Stomach (tissue), 8 donors: ENCODE measurements at regions not wholly inside any gene's neighbourhood (a gene's known extent, or its start where the extent isn't known, plus 50 kb on each side); places are given as distances from the start of the nearest gene placed in this dataset.

Experiments used
- DNase-seq, 2 donors: peaks; one replicate each; pipeline versions ENCODE4 v3.0.0 to v3.0.0-alpha.2; 2013 to 2019
- H3K27ac ChIP-seq, 5 donors: fragments of 200-600 bp in 4 of 5; sonication (generic) in 4 of 5; one replicate each; pipeline ENCODE4 v1.5.1; 2013 to 2019; ENCODE audit warnings: mild to moderate bottlenecking in 1 of 5, moderate library complexity in 1 of 5
- H3K27me3 ChIP-seq, 3 donors: fragments of 200-600 bp; sonication (generic); one replicate each; pipeline ENCODE4 v1.5.1; 2017 to 2019; ENCODE audit warnings: mixed run types in 1 of 3
- H3K36me3 ChIP-seq, 4 donors: fragments of 200-600 bp; sonication (generic); 1 replicate in 3 of 4; 2 replicates in 1 of 4; pipeline ENCODE4 v1.5.1; 2016 to 2019
- H3K4me1 ChIP-seq, 4 donors: fragments of 200-600 bp; sonication (generic); one replicate each; pipeline ENCODE4 v1.5.1; 2016 to 2019
- H3K4me3 ChIP-seq, 4 donors: fragments of 200-600 bp; sonication (generic) in 3 of 4; one replicate each; pipeline ENCODE4 v1.5.1; 2016 to 2019; ENCODE audit warnings: mild to moderate bottlenecking in 1 of 4
- H3K9me3 ChIP-seq, 4 donors: fragments of 200-600 bp; sonication (generic); one replicate each; pipeline ENCODE4 v1.5.1; 2016 to 2019
- CTCF ChIP-seq, 7 experiments: fragments of 450-650 bp in 4 of 7; fragments of 200-600 bp in 3 of 7; sonication (generic) in 3 of 7; IDR thresholded peaks; one replicate each; pipeline ENCODE4 v1.5.1; 2016 to 2019; ENCODE audit warnings: antibody characterized with exemption in 7 of 7, control low read depth in 2 of 7, mild to moderate bottlenecking in 1 of 7
- EP300 ChIP-seq: sonication (generic); formaldehyde crosslinking; IDR thresholded peaks from one replicate; pipeline ENCODE4 v1.6.1; 2017; ENCODE audit warnings: antibody characterized with exemption
- POLR2A ChIP-seq, 4 donors: fragments of 450-650 bp; IDR thresholded peaks; one replicate each; pipeline ENCODE4 v1.6.1; 2016; ENCODE audit warnings: antibody characterized with exemption in 4 of 4, control low read depth in 2 of 4, mild to moderate bottlenecking in 1 of 4, moderate library complexity in 1 of 4
- POLR2AphosphoS5 ChIP-seq, 3 donors: sonication (generic); formaldehyde crosslinking; IDR thresholded peaks; one replicate each; pipeline ENCODE4 v1.6.1; 2016; ENCODE audit warnings: antibody characterized with exemption in 3 of 3
- WGBS, 5 donors: extraction: QIAGEN DNeasy Blood & Tissue Kit in 3 of 5; methylation state at CpG; one replicate each; pipeline versions ENCODE4 v1.1.5 to v1.1.7; 2013 to 2018; 5-methylcytosine and 5-hydroxymethylcytosine counted together
- intact Hi-C: fragments of 100-400 bp; cut with DNase I; formaldehyde crosslinking; loops from one replicate; pipeline ENCODE4 v1.15.1; 2023; ENCODE audit warnings: low total_unique reads
- donor health status: healthy with polysubstance abuse.
- donor health status: Bipolar disorder and iron deficiency.
- donor health status: healthy.

GRCh38 chr3:182124716-182125115 is 413.0 kb downstream of the SOX2 start:
- no peak for DNase-seq
- Histone ChIP-seq H3K9me3 (no peaks in the 10 kb centered on the region), H3K27ac (no peak overlapping the region), H3K4me3 (no peak overlapping the region), H3K27me3 (no peaks in the 10 kb centered on the region), H3K4me1 (no peaks in the 10 kb centered on the region), H3K36me3 (no peaks in the 10 kb centered on the region)
- WGBS, 5 donors: 78 to 90% (median 84%) methylated on average over 1 of the region's 1 CpG
- intact Hi-C loops: no loop called here
- TF ChIP-seq POLR2A (IDR thresholded peaks at IDR 0.05): no peak
- no peak for TF ChIP-seq POLR2AphosphoS5 (IDR thresholded peaks at IDR 0.05)
- TF ChIP-seq EP300: no peak
- no peak for TF ChIP-seq CTCF (IDR thresholded peaks at IDR 0.05)

DNA sequence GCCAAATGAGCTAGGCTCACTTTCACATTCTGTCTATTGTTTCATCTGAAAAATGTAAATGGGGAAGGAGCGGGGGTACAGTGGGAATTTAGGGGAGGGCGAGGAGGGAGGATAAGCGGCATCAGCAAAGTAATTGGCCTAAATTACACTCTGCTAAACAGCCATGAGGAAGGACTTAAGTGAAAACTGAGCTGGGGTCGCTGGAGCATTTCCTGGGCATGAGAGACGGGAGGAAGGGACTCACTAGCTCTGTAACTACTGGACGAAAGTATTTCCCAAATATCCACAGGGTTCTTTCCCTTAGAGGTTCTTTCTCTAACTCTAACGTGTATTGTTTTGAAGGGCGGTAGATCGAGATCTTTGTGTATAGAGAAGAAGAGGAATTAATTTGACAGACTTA is 418.0 kb downstream of the SOX2 start:
- Histone ChIP-seq H3K4me3 (no peak overlapping the region), H3K9me3 (no peaks in the 10 kb centered on the region), H3K27me3 (no peaks in the 10 kb centered on the region), H3K36me3 (no peaks in the 10 kb centered on the region), H3K4me1 (no peaks in the 10 kb centered on the region), H3K27ac (no peak overlapping the region)
- DNase-seq: no peak
- TF ChIP-seq EP300 (no peak), POLR2A (IDR thresholded peaks at IDR 0.05) (no peak), CTCF (IDR thresholded peaks at IDR 0.05) (no peak)
- 72 to 88% (median 85%) methylated on average over 9 of the region's 9 CpGs for WGBS, 5 donors
- intact Hi-C loops: no loop called here

DNA sequence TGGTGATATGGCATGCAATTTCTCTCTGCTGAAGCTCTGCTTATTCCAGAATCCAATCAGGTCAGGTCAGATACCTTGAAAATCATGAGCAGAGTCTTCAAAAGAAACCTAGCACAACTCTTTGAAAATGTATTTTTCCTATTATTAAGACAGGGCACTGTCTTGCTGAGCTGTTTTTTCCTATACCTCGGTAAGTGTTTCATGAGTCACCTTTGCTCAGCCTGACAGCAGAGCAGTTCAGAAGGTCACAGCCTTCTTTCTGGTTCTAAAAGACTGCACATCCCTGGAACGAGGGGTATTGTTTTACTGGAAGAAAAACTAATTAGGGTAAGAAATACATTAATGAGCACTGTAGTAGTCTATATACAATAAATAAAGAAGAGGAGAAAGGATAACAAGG is 422.0 kb downstream of the SOX2 start:
- 55 to 79% (median 60%) methylated on average over 2 of the region's 2 CpGs for WGBS, 5 donors

GRCh38 chr3:182135056-182135455 is 423.3 kb downstream of the SOX2 start:
- WGBS, 5 donors: 56 to 81% (median 77%) methylated on average over 2 of the region's 2 CpGs
- Histone ChIP-seq H3K4me1 (peaks cover 0 to 8% (median 2%) of the 10 kb centered on the region in 4 donors), H3K9me3 (no peaks in the 10 kb centered on the region), H3K36me3 (no peaks in the 10 kb centered on the region), H3K27me3 (no peaks in the 10 kb centered on the region), H3K4me3 (no peak overlapping the region), H3K27ac (no peak overlapping the region)
- no peak for DNase-seq
- TF ChIP-seq POLR2A (IDR thresholded peaks at IDR 0.05): no peak
- intact Hi-C loops: no loop called here

More for the DNA sequence above, 422.0 kb downstream of the SOX2 start:
- peaks cover 0 to 8% (median 2%) of the 10 kb centered on the region in 4 donors for H3K4me1 ChIP-seq
- H3K9me3 ChIP-seq: no peaks in the 10 kb centered on the region
- no peaks in the 10 kb centered on the region for H3K36me3 ChIP-seq
- H3K27ac ChIP-seq: no peak overlapping the region
- TF ChIP-seq POLR2AphosphoS5 (IDR thresholded peaks at IDR 0.05) (no peak), POLR2A (IDR thresholded peaks at IDR 0.05) (no peak), CTCF (IDR thresholded peaks at IDR 0.05) (no peak), EP300 (no peak)
- intact Hi-C loops: no loop called here
- no peaks in the 10 kb centered on the region for H3K27me3 ChIP-seq
- no peak overlapping the region for H3K4me3 ChIP-seq
- DNase-seq: no peak

GRCh38 chr3:182136008-182136910 is 424.5 kb downstream of the SOX2 start:
- Histone ChIP-seq H3K36me3 (no peaks in the 10 kb centered on the region), H3K27me3 (no peaks in the 10 kb centered on the region), H3K9me3 (no peaks in the 10 kb centered on the region), H3K27ac (no peak overlapping the region), H3K4me3 (no peak overlapping the region), H3K4me1 (peaks cover 0 to 8% (median 2%) of the 10 kb centered on the region in 4 donors)
- intact Hi-C loops: no loop called here
- peak in 1 of 2 donors; percentile 37 for DNase-seq
- TF ChIP-seq CTCF (IDR thresholded peaks at IDR 0.05) (no peak), POLR2A (IDR thresholded peaks at IDR 0.05) (no peak), EP300 (no peak), POLR2AphosphoS5 (IDR thresholded peaks at IDR 0.05) (no peak)
- 37 to 51% (median 37%) methylated on average over 6 of the region's 6 CpGs for WGBS, 5 donors
